H1 (cell line): ENCODE measurements at regions not wholly inside any gene's neighbourhood (a gene's known extent, or its start where the extent isn't known, plus 50 kb on each side); places are given as distances from the start of the nearest gene placed in this dataset. TPM values are rescaled to one million over a fixed set of nuclear protein-coding genes. Genes with fewer than 3 reads are reported as not detected.

Experiments used
- small RNA-seq: library from polyadenylated mRNA; stranded (forward); fragments of <200 nt; extraction: miRNeasy Mini kit (QIAGEN cat#:217004); gene quantifications from one replicate; pipeline ENCODE3, GENCODE V24; 2013; ENCODE audit not compliant: insufficient read depth

Small RNAs in the stretch of these regions (small RNA-seq; reads per million reads assigned to genes)
- gene RN7SL683P (not detected), gene SNORD56B (not detected)
